GM23338 (cell line): ENCODE measurements at regions not wholly inside any gene's neighbourhood (a gene's known extent, or its start where the extent isn't known, plus 50 kb on each side); places are given as distances from the start of the nearest gene placed in this dataset.

ENCODE experiments used
- ATAC-seq: fragments of 200-7000 bp; cut with Tn5 transposase; 3 replicates; pipeline ENCODE4 v1.9.1; 2020
- DNase-seq: peaks from one replicate; pipeline ENCODE4 v3.0.0-alpha.2; 2015; ENCODE audit warnings: low spot score
- H2AFZ ChIP-seq: fragments of 200-600 bp; sonication (generic); 2 replicates; pipeline ENCODE4 v1.8.0; 2016; ENCODE audit warnings: antibody characterized with exemption, mild to moderate bottlenecking, moderate library complexity
- H3F3A ChIP-seq: fragments of 200-600 bp; sonication (generic); replicated peaks from 2 replicates; pipeline ENCODE4 v1.8.0; 2017; ENCODE audit warnings: antibody characterized with exemption, mixed run types, low read depth
- H3K27ac ChIP-seq: fragments of 200-600 bp; sonication (generic); 2 replicates; pipeline ENCODE4 v1.6.1; 2016; ENCODE audit warnings: low read depth
- H3K27me3 ChIP-seq: fragments of 200-600 bp; sonication (generic); 2 replicates; pipeline ENCODE4 v1.8.0; 2016; ENCODE audit warnings: mild to moderate bottlenecking, mixed run types, moderate library complexity; ENCODE audit not compliant: insufficient read depth
- H3K36me3 ChIP-seq: fragments of 200-600 bp; sonication (generic); 2 replicates; pipeline ENCODE4 v1.8.0; 2016; ENCODE audit warnings: mild to moderate bottlenecking; ENCODE audit not compliant: insufficient read depth
- H3K4me1 ChIP-seq: fragments of 200-600 bp; sonication (generic); 2 replicates; pipeline ENCODE4 v1.8.0; 2016; ENCODE audit warnings: mild to moderate bottlenecking, moderate library complexity; ENCODE audit not compliant: insufficient read depth
- H3K4me2 ChIP-seq: fragments of 200-600 bp; sonication (generic); 2 replicates; pipeline ENCODE4 v1.7.1; 2017; ENCODE audit warnings: mixed run types
- H3K4me3 ChIP-seq: fragments of 200-600 bp; sonication (generic); 2 replicates; pipeline ENCODE4 v1.6.1; 2016; ENCODE audit warnings: mixed run types
- H3K79me2 ChIP-seq: fragments of 200-600 bp; sonication (generic); replicated peaks from 2 replicates; pipeline ENCODE4 v1.8.0; 2017; ENCODE audit warnings: mild to moderate bottlenecking; ENCODE audit not compliant: insufficient read depth
- H3K9me2 ChIP-seq: fragments of 200-600 bp; sonication (generic); 2 replicates; pipeline ENCODE4 v1.8.0; 2017; ENCODE audit not compliant: insufficient read depth
- H4K20me1 ChIP-seq: fragments of 200-600 bp; sonication (generic); replicated peaks from 2 replicates; pipeline ENCODE4 v1.8.0; 2017; ENCODE audit warnings: mild to moderate bottlenecking; ENCODE audit not compliant: insufficient read depth
- H3K27ac Mint-ChIP-seq: 2 replicates; pipeline ENCODE4 v1.8.0; 2020; ENCODE audit warnings: inconsistent platforms, mild to moderate bottlenecking, moderate library complexity, mixed read lengths
- H3K27me3 Mint-ChIP-seq: 3 replicates; pipeline ENCODE4 v1.8.0; 2022; ENCODE audit warnings: low read depth, mild to moderate bottlenecking, moderate library complexity, mixed read lengths, inconsistent platforms; ENCODE audit not compliant: insufficient read depth, poor library complexity
- H3K36me3 Mint-ChIP-seq: 3 replicates; pipeline ENCODE4 v1.8.0; 2021; ENCODE audit warnings: low read depth, mild to moderate bottlenecking, inconsistent platforms, moderate library complexity, mixed read lengths
- H3K4me1 Mint-ChIP-seq: 3 replicates; pipeline ENCODE4 v1.8.0; 2020; ENCODE audit warnings: mild to moderate bottlenecking, inconsistent platforms, mixed read lengths
- H3K4me3 Mint-ChIP-seq: 3 replicates; pipeline ENCODE4 v1.8.0; 2021; ENCODE audit warnings: moderate library complexity, mild to moderate bottlenecking, inconsistent platforms, mixed read lengths
- H3K9me3 Mint-ChIP-seq: 3 replicates; pipeline ENCODE4 v1.8.0; 2020; ENCODE audit warnings: moderate library complexity, mild to moderate bottlenecking, inconsistent platforms, mixed read lengths
- CREB1 ChIP-seq: fragments of 250-450 bp; sonication (Bioruptor Pico); IDR thresholded peaks from 2 replicates; pipeline ENCODE4 v1.5.0; 2020; ENCODE audit warnings: low read depth, mild to moderate bottlenecking, moderate library complexity
- CTCF ChIP-seq, 2 experiments: fragments of 200-600 bp in 1 of 2; sonication (generic) in 1 of 2; conservative IDR thresholded peaks; 2 replicates each; pipeline versions ENCODE4 v1.5.1 to v1.6.1; 2016 to 2017; ENCODE audit warnings: antibody characterized with exemption in 2 of 2, low read depth in 2 of 2, mild to moderate bottlenecking in 2 of 2, moderate library complexity in 1 of 2
- EZH2 ChIP-seq: fragments of 200-600 bp; sonication (generic); IDR thresholded peaks from one replicate; pipeline ENCODE4 v1.8.0; 2017; ENCODE audit warnings: antibody characterized with exemption, mild to moderate bottlenecking, low read depth; ENCODE audit not compliant: unreplicated experiment
- EZH2phosphoT487 ChIP-seq: fragments of 200-600 bp; sonication (generic); IDR thresholded peaks from one replicate; pipeline ENCODE4 v1.8.1; 2018; ENCODE audit warnings: antibody characterized with exemption; ENCODE audit not compliant: unreplicated experiment
- JUNB ChIP-seq: IDR thresholded peaks from one replicate; pipeline ENCODE4 v1.6.1; 2016; ENCODE audit warnings: antibody characterized with exemption; ENCODE audit not compliant: unreplicated experiment
- NANOG ChIP-seq: IDR thresholded peaks from 2 replicates; pipeline ENCODE4 v1.6.1; 2016; ENCODE audit warnings: antibody characterized with exemption, borderline replicate concordance
- POLR2AphosphoS5 ChIP-seq: IDR thresholded peaks from 2 replicates; pipeline ENCODE4 v1.6.1; 2016; ENCODE audit warnings: antibody characterized with exemption, low read depth
- STAT1 ChIP-seq: IDR thresholded peaks from one replicate; pipeline ENCODE4 v1.6.1; 2016; ENCODE audit warnings: antibody characterized with exemption; ENCODE audit not compliant: unreplicated experiment
- ZNF114 ChIP-seq: fragments of 250-450 bp; sonication (Bioruptor Pico); IDR thresholded peaks from 2 replicates; pipeline ENCODE4 v1.5.0; 2020; ENCODE audit warnings: mild to moderate bottlenecking, moderate library complexity
- ZNF331 ChIP-seq: fragments of 250-450 bp; sonication (Bioruptor Pico); IDR thresholded peaks from 2 replicates; pipeline ENCODE4 v1.5.0; 2020; ENCODE audit warnings: low read depth, mild to moderate bottlenecking, moderate library complexity
- TF ChIP-seq, protein P1 (sequence below): IDR thresholded peaks from 2 replicates; pipeline ENCODE4 v1.6.1; 2016; ENCODE audit warnings: antibody characterized with exemption
- TF ChIP-seq, protein P2 (sequence below): IDR thresholded peaks from one replicate; pipeline ENCODE4 v1.6.1; 2018; ENCODE audit warnings: antibody characterized with exemption; ENCODE audit not compliant: unreplicated experiment

DNA sequence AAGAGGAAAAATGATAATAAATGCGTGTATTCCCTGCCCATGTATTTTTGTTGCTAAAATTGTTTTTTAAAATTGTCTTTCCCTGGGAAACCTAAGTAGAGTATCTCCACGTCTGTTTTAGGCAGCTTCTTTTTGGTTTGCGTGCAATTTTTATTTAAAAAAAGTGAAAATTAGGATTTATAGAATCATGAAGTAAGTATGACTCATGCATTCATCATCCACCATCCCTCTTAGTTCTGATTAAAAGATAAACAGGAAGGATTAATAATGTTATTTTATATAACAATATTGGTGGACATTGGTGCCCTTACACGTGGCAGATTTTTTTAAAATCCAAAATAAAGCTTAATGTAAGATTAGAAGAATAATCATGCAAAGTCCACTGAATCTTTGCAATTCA, 358.7 kb downstream of the MED10 start (continued):
- TF ChIP-seq CTCF (conservative IDR thresholded peaks at IDR 0.05; ENCODE audit: low read depth in 2 of 2): no peak

- H3K27ac ChIP-seq: no peak overlapping the region
- H3K4me2 ChIP-seq: no peak overlapping the region
- H3K27ac Mint-ChIP-seq: no peak overlapping the region
- no peaks in the 10 kb centered on the region for H3K79me2 ChIP-seq
- H3K4me3 ChIP-seq: no peak overlapping the region
- H3K36me3 Mint-ChIP-seq: peaks cover 10% of the 10 kb centered on the region; the same call in 2 of the 3 replicates
- TF ChIP-seq POLR2AphosphoS5 (no peak), STAT1 (no peak), ZNF114 (CRISPR knock-in tag) (no peak), CTCF (conservative IDR thresholded peaks at IDR 0.05; ENCODE audit: low read depth in 2 of 2) (no peak), EZH2 (no peak), EZH2phosphoT487 (no peak), ZNF331 (no peak)
- no peaks in the 10 kb centered on the region for H3K9me2 ChIP-seq
- H3F3A ChIP-seq: no peaks in the 10 kb centered on the region
- H3K4me1 Mint-ChIP-seq: no peaks in the 10 kb centered on the region
- H3K4me1 ChIP-seq: no peaks in the 10 kb centered on the region
- no peaks in the 10 kb centered on the region for H3K36me3 ChIP-seq
- ATAC-seq (no peak), DNase-seq (no peak)
- peaks cover 29% of the 10 kb centered on the region for H3K9me3 Mint-ChIP-seq
- H3K27me3 Mint-ChIP-seq: peaks cover 3% of the 10 kb centered on the region
- H3K4me3 Mint-ChIP-seq: no peak overlapping the region
- H2AFZ ChIP-seq: no peak overlapping the region
- H4K20me1 ChIP-seq: no peaks in the 10 kb centered on the region
- H3K27me3 ChIP-seq: no peaks in the 10 kb centered on the region
Observed at GRCh38 chr5:6013506-6013905, 364.8 kb downstream of the MED10 start.

GRCh38 chr5:6011199-6011598, 367.1 kb downstream of the MED10 start:
- DNase-seq (no peak), ATAC-seq (no peak)
- Histone ChIP-seq H3K27me3 (no peaks in the 10 kb centered on the region), H3K27ac (no peak overlapping the region), H3K4me3 (no peak overlapping the region), H2AFZ (no peak overlapping the region), H3K36me3 (no peaks in the 10 kb centered on the region), H4K20me1 (no peaks in the 10 kb centered on the region), H3K4me1 (no peaks in the 10 kb centered on the region), H3K79me2 (no peaks in the 10 kb centered on the region), H3F3A (no peaks in the 10 kb centered on the region), H3K9me2 (no peaks in the 10 kb centered on the region), H3K4me2 (no peak overlapping the region)
- Mint-ChIP-seq H3K36me3 (peaks cover 10% of the 10 kb centered on the region; the same call in 2 of the 3 replicates), H3K4me3 (no peak overlapping the region), H3K9me3 (peaks cover 29% of the 10 kb centered on the region), H3K27me3 (peaks cover 4% of the 10 kb centered on the region), H3K27ac (no peak overlapping the region), H3K4me1 (no peaks in the 10 kb centered on the region)
- TF ChIP-seq ZNF331 (no peak), CREB1 (CRISPR knock-in tag) (no peak), JUNB (no peak), EZH2 (no peak), STAT1 (no peak), NANOG (no peak), POLR2AphosphoS5 (no peak), ZNF114 (CRISPR knock-in tag) (no peak), CTCF (conservative IDR thresholded peaks at IDR 0.05; ENCODE audit: low read depth in 2 of 2) (no peak)
- TF ChIP-seq, protein P1, sequence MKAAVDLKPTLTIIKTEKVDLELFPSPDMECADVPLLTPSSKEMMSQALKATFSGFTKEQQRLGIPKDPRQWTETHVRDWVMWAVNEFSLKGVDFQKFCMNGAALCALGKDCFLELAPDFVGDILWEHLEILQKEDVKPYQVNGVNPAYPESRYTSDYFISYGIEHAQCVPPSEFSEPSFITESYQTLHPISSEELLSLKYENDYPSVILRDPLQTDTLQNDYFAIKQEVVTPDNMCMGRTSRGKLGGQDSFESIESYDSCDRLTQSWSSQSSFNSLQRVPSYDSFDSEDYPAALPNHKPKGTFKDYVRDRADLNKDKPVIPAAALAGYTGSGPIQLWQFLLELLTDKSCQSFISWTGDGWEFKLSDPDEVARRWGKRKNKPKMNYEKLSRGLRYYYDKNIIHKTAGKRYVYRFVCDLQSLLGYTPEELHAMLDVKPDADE: no peak
- TF ChIP-seq, protein P2, sequence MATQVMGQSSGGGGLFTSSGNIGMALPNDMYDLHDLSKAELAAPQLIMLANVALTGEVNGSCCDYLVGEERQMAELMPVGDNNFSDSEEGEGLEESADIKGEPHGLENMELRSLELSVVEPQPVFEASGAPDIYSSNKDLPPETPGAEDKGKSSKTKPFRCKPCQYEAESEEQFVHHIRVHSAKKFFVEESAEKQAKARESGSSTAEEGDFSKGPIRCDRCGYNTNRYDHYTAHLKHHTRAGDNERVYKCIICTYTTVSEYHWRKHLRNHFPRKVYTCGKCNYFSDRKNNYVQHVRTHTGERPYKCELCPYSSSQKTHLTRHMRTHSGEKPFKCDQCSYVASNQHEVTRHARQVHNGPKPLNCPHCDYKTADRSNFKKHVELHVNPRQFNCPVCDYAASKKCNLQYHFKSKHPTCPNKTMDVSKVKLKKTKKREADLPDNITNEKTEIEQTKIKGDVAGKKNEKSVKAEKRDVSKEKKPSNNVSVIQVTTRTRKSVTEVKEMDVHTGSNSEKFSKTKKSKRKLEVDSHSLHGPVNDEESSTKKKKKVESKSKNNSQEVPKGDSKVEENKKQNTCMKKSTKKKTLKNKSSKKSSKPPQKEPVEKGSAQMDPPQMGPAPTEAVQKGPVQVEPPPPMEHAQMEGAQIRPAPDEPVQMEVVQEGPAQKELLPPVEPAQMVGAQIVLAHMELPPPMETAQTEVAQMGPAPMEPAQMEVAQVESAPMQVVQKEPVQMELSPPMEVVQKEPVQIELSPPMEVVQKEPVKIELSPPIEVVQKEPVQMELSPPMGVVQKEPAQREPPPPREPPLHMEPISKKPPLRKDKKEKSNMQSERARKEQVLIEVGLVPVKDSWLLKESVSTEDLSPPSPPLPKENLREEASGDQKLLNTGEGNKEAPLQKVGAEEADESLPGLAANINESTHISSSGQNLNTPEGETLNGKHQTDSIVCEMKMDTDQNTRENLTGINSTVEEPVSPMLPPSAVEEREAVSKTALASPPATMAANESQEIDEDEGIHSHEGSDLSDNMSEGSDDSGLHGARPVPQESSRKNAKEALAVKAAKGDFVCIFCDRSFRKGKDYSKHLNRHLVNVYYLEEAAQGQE: no peak
